Ascending aorta (tissue), 2 donors: ENCODE measurements at regions not wholly inside any gene's neighbourhood (a gene's known extent, or its start where the extent isn't known, plus 50 kb on each side); places are given as distances from the start of the nearest gene placed in this dataset.

ENCODE experiments used
- DNase-seq, 2 donors: peaks; one replicate each; pipeline ENCODE4 v3.0.0-alpha.2; 2019; ENCODE audit warnings: low spot score in 2 of 2
- H3K27ac ChIP-seq, 2 donors: fragments of 200-600 bp; sonication (generic); one replicate each; pipeline ENCODE4 v1.5.1; 2016 to 2017; ENCODE audit warnings: mild to moderate bottlenecking in 1 of 2
- H3K27me3 ChIP-seq: fragments of 200-600 bp; sonication (generic); one replicate; pipeline ENCODE4 v1.5.1; 2017
- H3K36me3 ChIP-seq, 2 donors: fragments of 200-600 bp; sonication (generic); one replicate each; pipeline ENCODE4 v1.5.1; 2016
- H3K4me1 ChIP-seq, 2 donors: fragments of 200-600 bp; sonication (generic); one replicate each; pipeline ENCODE4 v1.5.1; 2016 to 2017; ENCODE audit warnings: mild to moderate bottlenecking in 1 of 2
- H3K4me3 ChIP-seq, 2 donors: fragments of 200-600 bp; sonication (generic); one replicate each; pipeline ENCODE4 v1.5.1; 2016 to 2017; ENCODE audit warnings: mild to moderate bottlenecking in 1 of 2
- H3K9me3 ChIP-seq, 2 donors: fragments of 200-600 bp; sonication (generic); one replicate each; pipeline ENCODE4 v1.5.1; 2016
- CTCF ChIP-seq, 3 experiments: fragments of 200-600 bp in 2 of 3; fragments of 450-650 bp in 1 of 3; sonication (generic) in 2 of 3; IDR thresholded peaks; one replicate each; pipeline ENCODE4 v1.5.1; 2016 to 2019; ENCODE audit warnings: antibody characterized with exemption in 3 of 3, mild to moderate bottlenecking in 1 of 3, moderate library complexity in 1 of 3
- intact Hi-C: fragments of 100-400 bp; cut with DNase I; formaldehyde crosslinking; loops from one replicate; pipeline ENCODE4 v1.15.1; 2023

- H3K27ac ChIP-seq = no peak overlapping the region
- H3K36me3 ChIP-seq = no peaks in the 10 kb centered on the region
- H3K9me3 ChIP-seq = no peaks in the 10 kb centered on the region
- H3K4me3 ChIP-seq = no peak overlapping the region
- no peaks in the 10 kb centered on the region for H3K4me1 ChIP-seq
- no peak for DNase-seq
- intact Hi-C loops = no loop called here
- no peak for TF ChIP-seq CTCF (IDR thresholded peaks at IDR 0.05)
- no peaks in the 10 kb centered on the region for H3K27me3 ChIP-seq
Measured at GRCh38 chr10:84607044-84607443, 278.7 kb downstream of the CCSER2 start.

- Histone ChIP-seq H3K4me3 (no peak overlapping the region), H3K9me3 (no peaks in the 10 kb centered on the region), H3K27ac (no peak overlapping the region), H3K36me3 (no peaks in the 10 kb centered on the region), H3K4me1 (no peaks in the 10 kb centered on the region), H3K27me3 (no peaks in the 10 kb centered on the region)
- intact Hi-C loops = no loop called here
- no peak for TF ChIP-seq CTCF (IDR thresholded peaks at IDR 0.05)
- DNase-seq = no peak
Measured at GRCh38 chr10:84607523-84607922, 279.1 kb downstream of the CCSER2 start.

GRCh38 chr10:84608126-84608525 lies 279.7 kb downstream of the CCSER2 start:
- Histone ChIP-seq H3K36me3 (no peaks in the 10 kb centered on the region), H3K9me3 (no peaks in the 10 kb centered on the region), H3K27me3 (no peaks in the 10 kb centered on the region), H3K4me1 (no peaks in the 10 kb centered on the region), H3K27ac (no peak overlapping the region), H3K4me3 (no peak overlapping the region)
- intact Hi-C loops = no loop called here
- no peak for TF ChIP-seq CTCF (IDR thresholded peaks at IDR 0.05)
- DNase-seq = no peak

GRCh38 chr10:84613336-84614021 lies 285.1 kb downstream of the CCSER2 start:
- no peaks in the 10 kb centered on the region for H3K4me1 ChIP-seq
- intact Hi-C loops = no loop called here

GRCh38 chr10:84626397-84627087 lies 298.2 kb downstream of the CCSER2 start:
- H3K27me3 ChIP-seq = no peaks in the 10 kb centered on the region
- no peak for DNase-seq
- H3K27ac ChIP-seq = no peak overlapping the region
- H3K36me3 ChIP-seq = no peaks in the 10 kb centered on the region
- H3K9me3 ChIP-seq = no peaks in the 10 kb centered on the region
- no peaks in the 10 kb centered on the region for H3K4me1 ChIP-seq
- no peak overlapping the region for H3K4me3 ChIP-seq
- no peak for TF ChIP-seq CTCF (IDR thresholded peaks at IDR 0.05)
- intact Hi-C loops = no loop called here

More at GRCh38 chr10:84613336-84614021, 285.1 kb downstream of the CCSER2 start:
- Histone ChIP-seq H3K27me3 (no peaks in the 10 kb centered on the region), H3K4me3 (no peak overlapping the region), H3K36me3 (no peaks in the 10 kb centered on the region), H3K9me3 (no peaks in the 10 kb centered on the region), H3K27ac (no peak overlapping the region)
- no peak for DNase-seq
- no peak for TF ChIP-seq CTCF (IDR thresholded peaks at IDR 0.05)
